GM23248 (cell line): ENCODE measurements at regions not wholly inside any gene's neighbourhood (a gene's known extent, or its start where the extent isn't known, plus 50 kb on each side); places are given as distances from the start of the nearest gene placed in this dataset.

Source experiments
- EZH2 ChIP-seq: fragments of 200-600 bp; sonication (generic); IDR thresholded peaks from 2 replicates; pipeline ENCODE4 v1.6.1; 2018; ENCODE audit warnings: antibody characterized with exemption, mild to moderate bottlenecking; ENCODE audit not compliant: insufficient read depth, poor library complexity, severe bottlenecking
- EZH2phosphoT487 ChIP-seq: fragments of 200-600 bp; sonication (generic); IDR thresholded peaks from 2 replicates; pipeline ENCODE4 v1.6.1; 2018; ENCODE audit warnings: antibody characterized with exemption, moderate library complexity, mild to moderate bottlenecking, low read depth; ENCODE audit not compliant: insufficient read depth

DNA sequence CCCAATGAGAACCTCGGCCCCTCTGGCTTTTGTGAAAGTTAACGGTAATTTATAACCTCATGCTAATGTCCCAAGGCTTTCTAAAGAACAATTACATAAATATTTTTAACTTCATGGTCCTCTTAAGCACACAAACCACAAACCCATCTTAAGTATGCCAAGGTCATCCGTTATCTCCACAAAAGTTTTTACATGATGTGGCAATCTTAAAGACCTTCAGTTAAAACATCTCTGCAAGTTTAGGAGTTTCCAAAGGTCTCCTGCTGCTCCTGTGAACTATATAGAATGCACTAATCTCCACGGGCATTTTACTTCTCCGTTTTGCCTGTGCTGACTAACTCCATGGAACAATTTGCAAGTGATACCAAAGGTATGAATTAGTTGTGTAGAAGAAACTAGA, 228.2 kb downstream of the TLE1 start:
- TF ChIP-seq EZH2 (no peak), EZH2phosphoT487 (no peak)
